MCF 10A (cell line): ENCODE measurements at regions not wholly inside any gene's neighbourhood (a gene's known extent, or its start where the extent isn't known, plus 50 kb on each side); places are given as distances from the start of the nearest gene placed in this dataset.

Experiments
- BruUV-seq: library from RNA; stranded (reverse); fragments of 400-500 nt; replicated peaks from 2 replicates; lab custom pipeline; 2021; lab: Mats Ljungman, UMichigan
- CTCF ChIA-PET: fragments of 300-600 bp; sonication (Branson Sonifier 250); formaldehyde crosslinking; extraction: SDS; loops from one replicate; lab custom pipeline; 2021; ENCODE audit warnings: antibody characterized with exemption, inconsistent platforms; lab: Yijun Ruan, JAX
- POLR2A ChIA-PET: fragments of 300-600, 350-650 bp; sonication (Branson Sonifier 250); formaldehyde crosslinking; extraction: SDS; loops from one replicate; lab custom pipeline; 2020; ENCODE audit warnings: antibody characterized with exemption, inconsistent platforms; lab: Yijun Ruan, JAX
- DNase-seq: peaks from one replicate; pipeline ENCODE4 v3.0.0-alpha.2; 2018; ENCODE audit not compliant: unreplicated experiment
- H3K27ac Mint-ChIP-seq: one replicate; pipeline ENCODE4 v1.8.0; 2022; ENCODE audit warnings: mild to moderate bottlenecking, low read depth, mixed read lengths; ENCODE audit not compliant: unreplicated experiment
- H3K27me3 Mint-ChIP-seq: one replicate; pipeline ENCODE4 v1.8.0; 2022; ENCODE audit warnings: mixed read lengths; ENCODE audit not compliant: insufficient read depth, unreplicated experiment
- H3K36me3 Mint-ChIP-seq: one replicate; pipeline ENCODE4 v1.8.0; 2022; ENCODE audit warnings: mild to moderate bottlenecking, moderate library complexity, mixed read lengths; ENCODE audit not compliant: insufficient read depth, unreplicated experiment
- H3K4me1 Mint-ChIP-seq: one replicate; pipeline ENCODE4 v1.8.0; 2022; ENCODE audit warnings: mixed read lengths; ENCODE audit not compliant: insufficient read depth, unreplicated experiment
- H3K4me3 Mint-ChIP-seq: one replicate; pipeline ENCODE4 v1.8.0; 2022; ENCODE audit warnings: mild to moderate bottlenecking, moderate library complexity, mixed read lengths; ENCODE audit not compliant: unreplicated experiment
- H3K9me3 Mint-ChIP-seq: one replicate; pipeline ENCODE4 v1.8.0; 2022; ENCODE audit warnings: mixed read lengths; ENCODE audit not compliant: unreplicated experiment
- intact Hi-C: fragments of 100-400 bp; cut with micrococcal nuclease; formaldehyde crosslinking; loops from 2 replicates; pipeline ENCODE4 v1.14.1; 2022
- TF ChIP-seq, protein P1 (sequence below): fragments of 200-600 bp; IDR thresholded peaks from one replicate; pipeline ENCODE4 v1.8.0; 2022; ENCODE audit warnings: antibody characterized with exemption, mild to moderate bottlenecking; ENCODE audit not compliant: unreplicated experiment

- CTCF ChIA-PET = no interaction called here
- DNase-seq = no peak
- Mint-ChIP-seq H3K27ac (no peak overlapping the region), H3K36me3 (no peaks in the 10 kb centered on the region), H3K9me3 (peaks cover 7% of the 10 kb centered on the region), H3K4me1 (no peaks in the 10 kb centered on the region), H3K27me3 (no peaks in the 10 kb centered on the region), H3K4me3 (no peak overlapping the region)
- TF ChIP-seq, protein P1, sequence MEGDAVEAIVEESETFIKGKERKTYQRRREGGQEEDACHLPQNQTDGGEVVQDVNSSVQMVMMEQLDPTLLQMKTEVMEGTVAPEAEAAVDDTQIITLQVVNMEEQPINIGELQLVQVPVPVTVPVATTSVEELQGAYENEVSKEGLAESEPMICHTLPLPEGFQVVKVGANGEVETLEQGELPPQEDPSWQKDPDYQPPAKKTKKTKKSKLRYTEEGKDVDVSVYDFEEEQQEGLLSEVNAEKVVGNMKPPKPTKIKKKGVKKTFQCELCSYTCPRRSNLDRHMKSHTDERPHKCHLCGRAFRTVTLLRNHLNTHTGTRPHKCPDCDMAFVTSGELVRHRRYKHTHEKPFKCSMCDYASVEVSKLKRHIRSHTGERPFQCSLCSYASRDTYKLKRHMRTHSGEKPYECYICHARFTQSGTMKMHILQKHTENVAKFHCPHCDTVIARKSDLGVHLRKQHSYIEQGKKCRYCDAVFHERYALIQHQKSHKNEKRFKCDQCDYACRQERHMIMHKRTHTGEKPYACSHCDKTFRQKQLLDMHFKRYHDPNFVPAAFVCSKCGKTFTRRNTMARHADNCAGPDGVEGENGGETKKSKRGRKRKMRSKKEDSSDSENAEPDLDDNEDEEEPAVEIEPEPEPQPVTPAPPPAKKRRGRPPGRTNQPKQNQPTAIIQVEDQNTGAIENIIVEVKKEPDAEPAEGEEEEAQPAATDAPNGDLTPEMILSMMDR = no peak
- POLR2A ChIA-PET = no interaction called here
- intact Hi-C loops = no loop called here
- no TSS peak for BruUV-seq
Observed at GRCh38 chr13:62049992-62050391, 634.3 kb upstream of the PCDH20 start.

DNA sequence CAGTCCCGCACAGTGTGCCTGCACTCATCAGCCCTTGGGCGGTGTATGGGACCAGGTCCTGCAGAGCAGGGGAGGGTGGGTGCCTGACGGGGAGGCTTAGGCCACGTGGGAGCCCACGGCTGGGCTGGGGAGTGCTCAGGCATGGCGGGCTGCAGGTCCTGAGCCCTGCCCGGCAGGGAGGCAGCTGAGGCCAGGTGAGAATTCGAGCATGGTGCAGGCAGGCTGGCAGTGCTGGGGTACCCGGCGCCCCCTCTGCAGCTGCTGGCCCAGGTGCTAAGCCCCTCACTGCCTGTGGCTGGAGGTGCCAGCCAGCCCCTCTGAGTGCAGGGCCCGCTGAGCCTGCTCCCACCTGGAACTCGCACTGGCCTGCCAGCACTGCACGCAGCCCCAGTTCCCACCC is 630.9 kb upstream of the PCDH20 start:
- Mint-ChIP-seq H3K4me1 (no peaks in the 10 kb centered on the region), H3K36me3 (no peaks in the 10 kb centered on the region), H3K9me3 (peaks cover 8% of the 10 kb centered on the region), H3K27ac (no peak overlapping the region), H3K4me3 (no peak overlapping the region), H3K27me3 (no peaks in the 10 kb centered on the region)
- BruUV-seq = no TSS peak
- CTCF ChIA-PET = no interaction called here
- intact Hi-C loops = no loop called here
- TF ChIP-seq, protein P1 = no peak
- DNase-seq = no peak
- POLR2A ChIA-PET = no interaction called here

- DNase-seq = no peak
- Mint-ChIP-seq H3K9me3 (peaks cover 8% of the 10 kb centered on the region), H3K27me3 (peaks cover 6% of the 10 kb centered on the region), H3K36me3 (no peaks in the 10 kb centered on the region), H3K4me1 (peaks cover 7% of the 10 kb centered on the region), H3K27ac (no peak overlapping the region), H3K4me3 (no peak overlapping the region)
- ChIA-PET CTCF (no interaction called here), POLR2A (no interaction called here)
- BruUV-seq = no TSS peak
- intact Hi-C loops = no loop called here
- TF ChIP-seq, protein P1 = no peak
Observed at GRCh38 chr13:62043600-62043999, 628.0 kb upstream of the PCDH20 start.

DNA sequence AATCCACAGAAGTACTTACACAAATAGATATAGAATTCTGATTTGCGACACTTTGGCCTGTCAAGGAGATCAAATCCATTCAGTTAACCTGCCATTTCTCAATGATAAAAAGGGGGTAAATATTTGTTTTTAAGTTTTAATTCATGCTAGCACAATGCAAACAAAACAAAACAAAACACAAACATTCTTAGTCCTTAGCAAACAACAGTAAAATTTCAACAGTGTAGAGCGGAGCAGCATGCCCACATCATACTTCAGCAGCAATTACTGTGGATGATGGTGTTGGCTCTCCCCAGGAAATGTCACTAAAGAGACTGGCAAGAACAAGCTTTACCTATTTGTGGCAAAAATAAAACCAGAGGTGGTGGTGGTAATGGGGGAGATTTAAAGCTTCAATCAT is 625.2 kb upstream of the PCDH20 start:
- TF ChIP-seq, protein P1 = no peak
- Mint-ChIP-seq H3K27me3 (peaks cover 13% of the 10 kb centered on the region), H3K4me1 (peaks cover 7% of the 10 kb centered on the region), H3K36me3 (no peaks in the 10 kb centered on the region), H3K4me3 (no peak overlapping the region), H3K27ac (no peak overlapping the region), H3K9me3 (peaks cover 8% of the 10 kb centered on the region)
- intact Hi-C loops = no loop called here
- POLR2A ChIA-PET = no interaction called here
- CTCF ChIA-PET = interaction anchor here (0.5 to 0.7 kb wide), 2 partner anchors 19 to 28 kb away, joined by 3 to 5 read pairs; no protein-coding TSS in a partner anchor
- BruUV-seq = no TSS peak
- DNase-seq = no peak
